ENCODE measurements at regions not wholly inside any gene's neighbourhood (a gene's known extent, or its start where the extent isn't known, plus 50 kb on each side); places are given as distances from the start of the nearest gene placed in this dataset.

GRCh38 chr9:1200847-1201251 lies 150.7 kb downstream of the DMRT2 start:
- TF ChIP-seq, protein P1, sequence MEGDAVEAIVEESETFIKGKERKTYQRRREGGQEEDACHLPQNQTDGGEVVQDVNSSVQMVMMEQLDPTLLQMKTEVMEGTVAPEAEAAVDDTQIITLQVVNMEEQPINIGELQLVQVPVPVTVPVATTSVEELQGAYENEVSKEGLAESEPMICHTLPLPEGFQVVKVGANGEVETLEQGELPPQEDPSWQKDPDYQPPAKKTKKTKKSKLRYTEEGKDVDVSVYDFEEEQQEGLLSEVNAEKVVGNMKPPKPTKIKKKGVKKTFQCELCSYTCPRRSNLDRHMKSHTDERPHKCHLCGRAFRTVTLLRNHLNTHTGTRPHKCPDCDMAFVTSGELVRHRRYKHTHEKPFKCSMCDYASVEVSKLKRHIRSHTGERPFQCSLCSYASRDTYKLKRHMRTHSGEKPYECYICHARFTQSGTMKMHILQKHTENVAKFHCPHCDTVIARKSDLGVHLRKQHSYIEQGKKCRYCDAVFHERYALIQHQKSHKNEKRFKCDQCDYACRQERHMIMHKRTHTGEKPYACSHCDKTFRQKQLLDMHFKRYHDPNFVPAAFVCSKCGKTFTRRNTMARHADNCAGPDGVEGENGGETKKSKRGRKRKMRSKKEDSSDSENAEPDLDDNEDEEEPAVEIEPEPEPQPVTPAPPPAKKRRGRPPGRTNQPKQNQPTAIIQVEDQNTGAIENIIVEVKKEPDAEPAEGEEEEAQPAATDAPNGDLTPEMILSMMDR (IDR thresholded peaks at IDR 0.05; ENCODE audit: insufficient read depth, low read depth, low read length), result no peak
- H3K4me3 ChIP-seq (ENCODE audit: low read depth, low read length), result no peak overlapping the region
- DNase-seq (ENCODE audit: low read depth), result no peak

DNA sequence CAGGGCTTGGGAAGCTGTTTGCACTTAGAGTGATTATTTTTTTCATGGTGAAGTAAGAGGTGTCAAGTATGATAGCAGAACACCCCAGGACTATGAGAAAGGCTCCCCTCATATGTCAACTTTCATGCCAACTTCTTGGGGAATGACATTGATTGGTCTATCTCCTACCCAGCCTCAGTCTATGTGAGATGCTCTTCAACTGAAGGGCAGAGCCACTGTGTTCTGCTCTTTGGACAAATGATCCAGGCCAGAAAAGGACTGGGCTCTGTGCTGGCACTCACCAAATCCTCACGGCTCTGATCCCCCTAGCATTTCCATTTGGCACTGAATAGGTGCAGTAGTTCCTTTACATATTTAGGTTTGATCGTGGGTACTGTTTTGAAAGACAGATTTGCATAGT lies 151.1 kb downstream of the DMRT2 start:
- H3K4me3 ChIP-seq (ENCODE audit: low read depth, low read length), result no peak overlapping the region
- DNase-seq (ENCODE audit: low read depth), result no peak
- TF ChIP-seq, protein P1 (IDR thresholded peaks at IDR 0.05; ENCODE audit: insufficient read depth, low read depth, low read length), result no peak

- DNase-seq (ENCODE audit: low read depth), result no peak
- no peak overlapping the region for H3K4me3 ChIP-seq (ENCODE audit: low read depth, low read length)
- TF ChIP-seq, protein P1 (IDR thresholded peaks at IDR 0.05; ENCODE audit: insufficient read depth, low read depth, low read length), result no peak
Observed at GRCh38 chr9:1201901-1202300, 151.7 kb downstream of the DMRT2 start.

- H3K4me3 ChIP-seq (ENCODE audit: low read depth, low read length), result no peak overlapping the region
- TF ChIP-seq, protein P1 (IDR thresholded peaks at IDR 0.05; ENCODE audit: insufficient read depth, low read depth, low read length), result no peak
- no peak for DNase-seq (ENCODE audit: low read depth)
Observed at GRCh38 chr9:1202512-1203280, 152.5 kb downstream of the DMRT2 start.

DNA sequence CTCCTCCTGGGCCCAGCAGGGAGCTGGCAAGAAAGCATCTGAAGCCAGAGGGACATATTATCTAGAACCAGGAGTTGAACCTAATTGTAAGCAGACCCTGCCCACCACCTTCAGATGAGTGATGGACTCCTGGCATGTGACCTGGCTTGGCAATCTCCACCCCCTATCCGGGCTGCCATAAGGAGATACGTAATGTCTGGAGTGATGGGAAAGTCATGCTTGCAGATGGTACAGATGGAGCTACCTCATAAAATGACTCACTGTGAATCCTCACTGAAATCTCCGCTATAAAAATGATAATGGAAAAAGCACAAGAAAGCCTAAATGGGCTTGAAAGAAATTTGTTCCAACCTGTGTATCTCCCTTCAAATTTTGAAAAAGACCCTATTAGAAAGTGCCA lies 157.5 kb downstream of the DMRT2 start:
- H3K4me3 ChIP-seq (ENCODE audit: low read depth, low read length), result no peak overlapping the region
- TF ChIP-seq, protein P1 (IDR thresholded peaks at IDR 0.05; ENCODE audit: insufficient read depth, low read depth, low read length), result no peak
- DNase-seq (ENCODE audit: low read depth), result peak; percentile 55

- peak; percentile 56 for DNase-seq (ENCODE audit: low read depth)
- TF ChIP-seq, protein P1 (IDR thresholded peaks at IDR 0.05; ENCODE audit: insufficient read depth, low read depth, low read length), result no peak
- H3K4me3 ChIP-seq (ENCODE audit: low read depth, low read length), result no peak overlapping the region
Observed at GRCh38 chr9:1208157-1208556, 158.0 kb downstream of the DMRT2 start.

DNA sequence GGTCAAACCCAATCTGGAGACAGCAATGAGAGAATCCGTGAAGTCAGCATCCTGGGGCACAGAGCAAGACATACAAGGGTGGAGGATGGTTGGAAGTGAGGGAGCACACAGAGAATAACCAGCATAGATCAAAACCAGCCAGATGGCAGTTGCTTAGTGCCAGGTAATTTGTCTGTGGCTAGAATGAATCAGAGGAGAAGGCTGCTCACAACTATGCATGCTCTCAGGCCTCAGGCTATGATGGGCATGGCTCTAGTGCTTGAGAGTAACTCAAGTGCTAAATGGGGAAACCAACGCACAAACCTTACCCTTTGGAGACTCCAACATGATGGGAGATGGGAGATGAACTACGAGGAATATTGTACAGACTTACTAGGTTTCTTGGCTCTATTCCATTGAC lies 160.8 kb downstream of the DMRT2 start:
- H3K4me3 ChIP-seq (ENCODE audit: low read depth, low read length), result no peak overlapping the region
- DNase-seq (ENCODE audit: low read depth), result no peak
- TF ChIP-seq, protein P1 (IDR thresholded peaks at IDR 0.05; ENCODE audit: insufficient read depth, low read depth, low read length), result no peak

Measured in fibroblast of villous mesenchyme (primary cell).